Stimulated activated CD4-positive, alpha-beta T cell treated with anti-CD3 and anti-CD28 coated beads, Interleukin-2, amount 100 ng/mL, for 48 hours (primary cell): ENCODE measurements at regions not wholly inside any gene's neighbourhood (a gene's known extent, or its start where the extent isn't known, plus 50 kb on each side); places are given as distances from the start of the nearest gene placed in this dataset.

Source experiments
- DNase-seq, 2 donors: peaks; one replicate each; pipeline ENCODE4 v3.0.0-alpha.2; 2020

- DNase-seq: no peak
Observed at GRCh38 chr2:58972737-58973136, 731.6 kb upstream of the FANCL start.

- DNase-seq: no peak
Observed at GRCh38 chr2:58971511-58972360, 730.6 kb upstream of the FANCL start.

GRCh38 chr2:58970365-58970764 lies 729.2 kb upstream of the FANCL start:
- no peak for DNase-seq

GRCh38 chr2:58968885-58969284 lies 727.8 kb upstream of the FANCL start:
- DNase-seq: no peak

GRCh38 chr2:58967736-58968135 lies 726.6 kb upstream of the FANCL start:
- no peak for DNase-seq

GRCh38 chr2:58965602-58966001 lies 724.5 kb upstream of the FANCL start:
- no peak for DNase-seq

GRCh38 chr2:58959996-58960395 lies 718.9 kb upstream of the FANCL start:
- DNase-seq: no peak

GRCh38 chr2:58957188-58957840 lies 716.2 kb upstream of the FANCL start:
- DNase-seq: no peak

GRCh38 chr2:58954880-58955385 lies 713.8 kb upstream of the FANCL start:
- DNase-seq: no peak

- no peak for DNase-seq
Observed at GRCh38 chr2:58951722-58952121, 710.6 kb upstream of the FANCL start.

GRCh38 chr2:58950795-58951462 lies 709.8 kb upstream of the FANCL start:
- DNase-seq: no peak

- DNase-seq: no peak
Observed at GRCh38 chr2:58939388-58939787, 698.3 kb upstream of the FANCL start.

- no peak for DNase-seq
Observed at GRCh38 chr2:58938988-58939387, 697.9 kb upstream of the FANCL start.

GRCh38 chr2:58932801-58933200 lies 691.7 kb upstream of the FANCL start:
- no peak for DNase-seq

- no peak for DNase-seq
Observed at GRCh38 chr2:58930537-58930936, 689.4 kb upstream of the FANCL start.

GRCh38 chr2:58928973-58929372 lies 687.8 kb upstream of the FANCL start:
- DNase-seq: no peak

- no peak for DNase-seq
Observed at GRCh38 chr2:58928391-58928790, 687.3 kb upstream of the FANCL start.

GRCh38 chr2:58926112-58926511 lies 685.0 kb upstream of the FANCL start:
- DNase-seq: no peak

- DNase-seq: no peak
Observed at GRCh38 chr2:58925676-58926081, 684.6 kb upstream of the FANCL start.

- DNase-seq: no peak
Observed at GRCh38 chr2:58923869-58924268, 682.7 kb upstream of the FANCL start.

GRCh38 chr2:58922245-58922644 lies 681.1 kb upstream of the FANCL start:
- DNase-seq: no peak

GRCh38 chr2:58921676-58922075 lies 680.6 kb upstream of the FANCL start:
- no peak for DNase-seq

GRCh38 chr2:58920001-58920400 lies 678.9 kb upstream of the FANCL start:
- no peak for DNase-seq

- no peak for DNase-seq
Observed at GRCh38 chr2:58919316-58919715, 678.2 kb upstream of the FANCL start.
